Smooth muscle cell (in vitro differentiated cells): ENCODE measurements at regions not wholly inside any gene's neighbourhood (a gene's known extent, or its start where the extent isn't known, plus 50 kb on each side); places are given as distances from the start of the nearest gene placed in this dataset.
A peak's percentile ranks its signal among the peaks of the same experiment; 100 is the strongest.

Experiments used
- DNase-seq: peaks from one replicate; lab custom pipeline; 2025; ENCODE audit not compliant: unreplicated experiment; lab: John Stamatoyannopoulos, UW
- H2AFZ ChIP-seq: fragments of 200-600 bp; sonication (generic); 2 replicates; pipeline ENCODE4 v1.6.0; 2016; ENCODE audit warnings: antibody characterized with exemption, low read depth, mild to moderate bottlenecking
- H3F3A ChIP-seq: fragments of 200-600 bp; sonication (generic); 2 replicates; pipeline ENCODE4 v1.6.0; 2017; ENCODE audit warnings: antibody characterized with exemption, low read depth
- H3K27ac ChIP-seq: fragments of 200-600 bp; sonication (generic); 2 replicates; pipeline ENCODE4 v1.5.1; 2016; ENCODE audit warnings: low read depth, mild to moderate bottlenecking
- H3K27me3 ChIP-seq: fragments of 200-600 bp; sonication (generic); 2 replicates; pipeline ENCODE4 v1.6.1; 2016; ENCODE audit warnings: low read depth, mild to moderate bottlenecking
- H3K36me3 ChIP-seq: fragments of 200-600 bp; sonication (generic); 2 replicates; pipeline ENCODE4 v1.5.1; 2016; ENCODE audit warnings: low read depth
- H3K4me1 ChIP-seq: fragments of 200-600 bp; sonication (generic); 2 replicates; pipeline ENCODE4 v1.5.1; 2016; ENCODE audit warnings: low read depth
- H3K4me2 ChIP-seq: fragments of 200-600 bp; sonication (generic); 2 replicates; pipeline ENCODE4 v1.6.0; 2016; ENCODE audit warnings: mild to moderate bottlenecking
- H3K4me3 ChIP-seq: fragments of 200-600 bp; sonication (generic); 2 replicates; pipeline ENCODE4 v1.5.1; 2016; ENCODE audit warnings: mild to moderate bottlenecking
- H3K79me2 ChIP-seq: fragments of 200-600 bp; sonication (generic); 2 replicates; pipeline ENCODE4 v1.6.0; 2016; ENCODE audit warnings: low read depth, mild to moderate bottlenecking
- H3K9ac ChIP-seq: fragments of 200-600 bp; sonication (generic); 2 replicates; pipeline ENCODE4 v1.6.0; 2016; ENCODE audit warnings: low read depth
- H3K9me3 ChIP-seq: fragments of 200-600 bp; sonication (generic); replicated peaks from 2 replicates; pipeline ENCODE4 v1.5.1; 2016; ENCODE audit warnings: low read depth
- H4K20me1 ChIP-seq: fragments of 200-600 bp; sonication (generic); 2 replicates; pipeline ENCODE4 v1.6.0; 2016; ENCODE audit warnings: low read depth
- WGBS: methylation state at CpG from one replicate; pipeline ENCODE4 v1.1.7; 2016; ENCODE audit warnings: low lambda C conversion rate; 5-methylcytosine and 5-hydroxymethylcytosine counted together
- TF ChIP-seq, protein P1 (sequence below): fragments of 200-600 bp; sonication (generic); IDR thresholded peaks from 2 replicates; pipeline ENCODE4 v1.5.1; 2017; ENCODE audit warnings: borderline replicate concordance, mild to moderate bottlenecking, antibody characterized with exemption; ENCODE audit not compliant: insufficient read depth, poor library complexity, severe bottlenecking

DNA sequence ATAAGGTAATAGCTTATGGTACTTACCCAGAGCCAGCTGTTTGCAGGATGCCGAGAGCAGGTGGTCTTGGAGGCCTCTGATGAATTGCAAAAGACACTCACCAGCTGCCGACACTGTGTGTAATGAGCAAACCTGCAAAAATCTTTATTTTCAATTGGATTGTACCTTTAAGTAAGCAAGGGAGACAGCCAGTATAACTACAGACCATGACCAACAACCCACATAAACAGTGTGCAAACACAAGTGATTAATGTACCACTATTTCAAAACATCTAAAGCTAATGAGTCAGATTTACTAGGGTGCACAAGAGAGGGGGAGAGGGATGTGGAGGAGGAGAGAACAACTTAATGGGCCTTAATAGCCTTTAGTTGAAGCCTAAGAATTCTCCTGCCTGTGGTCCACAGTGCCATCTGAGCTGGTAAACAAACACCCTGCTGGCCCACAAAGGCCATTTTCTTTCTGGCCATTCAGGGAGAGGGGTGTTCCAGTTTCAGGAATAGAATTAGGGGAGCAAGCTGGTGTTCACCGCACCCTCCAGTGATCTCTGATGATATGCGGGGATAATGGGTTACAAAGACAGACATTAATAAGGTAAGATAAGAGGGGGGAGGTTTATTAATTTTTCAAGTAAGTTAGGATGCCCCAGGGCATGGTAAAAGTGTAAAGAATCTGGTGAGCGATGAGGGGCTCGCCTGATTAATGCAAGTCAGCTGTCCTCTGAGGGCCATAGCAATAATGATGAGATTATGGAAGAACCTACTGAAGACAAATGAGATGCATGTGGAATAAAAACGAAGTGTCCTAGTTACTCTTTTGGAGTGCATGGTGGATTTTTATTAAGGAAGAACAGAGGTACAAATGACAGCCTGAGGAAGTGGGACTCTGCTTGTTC is 196.4 kb downstream of the HRH4 start:
- Histone ChIP-seq H3K4me2 (peak overlapping the region; percentile 56), H4K20me1 (no peaks in the 10 kb centered on the region), H3K27ac (peak overlapping the region; percentile 90), H3K4me3 (no peak overlapping the region), H3K27me3 (no peaks in the 10 kb centered on the region), H3K4me1 (peaks cover 27% of the 10 kb centered on the region), H3F3A (peaks cover 6% of the 10 kb centered on the region), H2AFZ (no peak overlapping the region), H3K79me2 (no peaks in the 10 kb centered on the region), H3K9ac (no peak overlapping the region), H3K9me3 (no peaks in the 10 kb centered on the region), H3K36me3 (no peaks in the 10 kb centered on the region)
- DNase-seq: no peak
- 63% methylated on average over 7 of the region's 7 CpGs for WGBS
- TF ChIP-seq, protein P1, sequence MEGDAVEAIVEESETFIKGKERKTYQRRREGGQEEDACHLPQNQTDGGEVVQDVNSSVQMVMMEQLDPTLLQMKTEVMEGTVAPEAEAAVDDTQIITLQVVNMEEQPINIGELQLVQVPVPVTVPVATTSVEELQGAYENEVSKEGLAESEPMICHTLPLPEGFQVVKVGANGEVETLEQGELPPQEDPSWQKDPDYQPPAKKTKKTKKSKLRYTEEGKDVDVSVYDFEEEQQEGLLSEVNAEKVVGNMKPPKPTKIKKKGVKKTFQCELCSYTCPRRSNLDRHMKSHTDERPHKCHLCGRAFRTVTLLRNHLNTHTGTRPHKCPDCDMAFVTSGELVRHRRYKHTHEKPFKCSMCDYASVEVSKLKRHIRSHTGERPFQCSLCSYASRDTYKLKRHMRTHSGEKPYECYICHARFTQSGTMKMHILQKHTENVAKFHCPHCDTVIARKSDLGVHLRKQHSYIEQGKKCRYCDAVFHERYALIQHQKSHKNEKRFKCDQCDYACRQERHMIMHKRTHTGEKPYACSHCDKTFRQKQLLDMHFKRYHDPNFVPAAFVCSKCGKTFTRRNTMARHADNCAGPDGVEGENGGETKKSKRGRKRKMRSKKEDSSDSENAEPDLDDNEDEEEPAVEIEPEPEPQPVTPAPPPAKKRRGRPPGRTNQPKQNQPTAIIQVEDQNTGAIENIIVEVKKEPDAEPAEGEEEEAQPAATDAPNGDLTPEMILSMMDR: no peak

DNA sequence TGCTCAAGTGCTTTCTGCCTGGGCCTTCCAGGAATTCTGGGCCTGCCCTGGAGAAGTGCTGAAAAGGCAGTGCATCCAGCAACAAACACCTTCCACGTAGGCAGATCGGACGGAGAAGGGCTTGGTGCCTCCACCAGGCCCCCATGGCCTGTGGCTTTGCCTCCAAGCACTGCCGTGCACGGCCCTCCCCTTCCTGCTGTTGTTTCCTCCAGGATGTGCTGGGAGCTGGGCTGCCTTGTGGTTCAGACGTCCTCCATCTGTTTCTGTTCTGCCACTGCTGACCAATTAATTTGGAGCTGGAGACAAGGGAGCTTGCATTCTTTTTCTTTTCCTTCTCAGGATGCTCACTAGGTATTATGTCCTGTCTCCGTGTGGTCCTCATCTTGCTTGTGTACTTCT is 197.0 kb downstream of the HRH4 start:
- H3K36me3 ChIP-seq: no peaks in the 10 kb centered on the region
- peaks cover 6% of the 10 kb centered on the region for H3F3A ChIP-seq
- H3K27me3 ChIP-seq: no peaks in the 10 kb centered on the region
- DNase-seq: no peak
- no peaks in the 10 kb centered on the region for H4K20me1 ChIP-seq
- no peaks in the 10 kb centered on the region for H3K9me3 ChIP-seq
- TF ChIP-seq, protein P1: no peak
- peak overlapping the region; percentile 90 for H3K27ac ChIP-seq
- H3K4me1 ChIP-seq: peaks cover 27% of the 10 kb centered on the region
- WGBS: 39% methylated on average over 7 of the region's 7 CpGs
- H3K4me3 ChIP-seq: no peak overlapping the region
- H3K4me2 ChIP-seq: peak overlapping the region; percentile 56
- no peaks in the 10 kb centered on the region for H3K79me2 ChIP-seq
- no peak overlapping the region for H2AFZ ChIP-seq
- no peak overlapping the region for H3K9ac ChIP-seq

DNA sequence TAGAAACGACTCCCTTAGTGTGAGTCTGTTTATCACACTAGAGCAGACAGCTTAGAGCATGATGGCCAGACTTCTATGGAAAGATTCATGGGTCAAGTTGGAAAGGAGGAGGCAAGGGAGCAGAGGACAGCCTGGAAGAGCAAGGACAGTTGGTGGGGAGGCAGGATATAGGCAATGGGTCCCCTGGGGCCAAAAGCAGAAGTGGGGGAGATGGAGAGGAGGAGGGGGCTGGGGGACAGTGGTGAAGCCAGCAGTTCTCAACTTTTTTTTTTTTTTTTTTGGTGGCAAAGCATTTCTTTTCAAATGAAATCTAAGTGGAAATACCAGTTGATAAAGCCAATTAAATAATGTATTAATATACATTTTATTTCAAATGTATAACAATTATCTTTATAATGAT is 197.9 kb downstream of the HRH4 start:
- DNase-seq: no peak
- Histone ChIP-seq H3K27me3 (no peaks in the 10 kb centered on the region), H3K36me3 (no peaks in the 10 kb centered on the region), H3K4me3 (no peak overlapping the region), H4K20me1 (no peaks in the 10 kb centered on the region), H3K79me2 (no peaks in the 10 kb centered on the region), H3K9ac (no peak overlapping the region), H2AFZ (no peak overlapping the region), H3K27ac (no peak overlapping the region), H3K4me2 (no peak overlapping the region), H3K9me3 (no peaks in the 10 kb centered on the region), H3K4me1 (peaks cover 27% of the 10 kb centered on the region), H3F3A (peaks cover 6% of the 10 kb centered on the region)
- TF ChIP-seq, protein P1: no peak
- WGBS: 23% methylated on average over 1 of the region's 1 CpG
